Endodermal cell (in vitro differentiated cells): ENCODE measurements at regions not wholly inside any gene's neighbourhood (a gene's known extent, or its start where the extent isn't known, plus 50 kb on each side); places are given as distances from the start of the nearest gene placed in this dataset.
A peak's percentile ranks its signal among the peaks of the same experiment; 100 is the strongest.

Source experiments
- DNase-seq: peaks from one replicate; pipeline ENCODE4 v3.0.0-alpha.2; 2017
- H3K27ac ChIP-seq: 2 replicates; pipeline ENCODE4 v1.5.1; 2013; ENCODE audit warnings: mild to moderate bottlenecking, low read depth, low read length, moderate library complexity
- H3K27me3 ChIP-seq: 2 replicates; pipeline ENCODE4 v1.6.1; 2013; ENCODE audit warnings: mild to moderate bottlenecking, low read length, moderate library complexity; ENCODE audit not compliant: insufficient read depth, control insufficient read depth, poor library complexity, severe bottlenecking
- H3K36me3 ChIP-seq: 2 replicates; pipeline ENCODE4 v1.7.0; 2013; ENCODE audit warnings: mild to moderate bottlenecking, low read length, moderate library complexity; ENCODE audit not compliant: control insufficient read depth, insufficient read depth
- H3K4me1 ChIP-seq: one replicate; pipeline ENCODE4 v1.7.0; 2013; ENCODE audit warnings: low read length; ENCODE audit not compliant: control insufficient read depth, insufficient read depth
- H3K4me3 ChIP-seq: 2 replicates; pipeline ENCODE4 v1.5.1; 2013; ENCODE audit warnings: mild to moderate bottlenecking, low read length, moderate library complexity
- H3K9ac ChIP-seq: 2 replicates; pipeline ENCODE4 v1.6.1; 2013; ENCODE audit warnings: mild to moderate bottlenecking, low read length, moderate library complexity; ENCODE audit not compliant: poor library complexity, severe bottlenecking; ENCODE audit errors: extremely low read depth
- H3K9me3 ChIP-seq: 2 replicates; pipeline ENCODE4 v1.6.1; 2013; ENCODE audit warnings: mild to moderate bottlenecking, low read length, moderate library complexity; ENCODE audit not compliant: control insufficient read depth
- H3K27ac Mint-ChIP-seq: 2 replicates; pipeline ENCODE4 v1.8.0; 2020; ENCODE audit warnings: mixed read lengths
- H3K27me3 Mint-ChIP-seq: 2 replicates; pipeline ENCODE4 v1.8.0; 2021; ENCODE audit warnings: mild to moderate bottlenecking, mixed read lengths; ENCODE audit not compliant: insufficient read depth
- H3K36me3 Mint-ChIP-seq: 2 replicates; pipeline ENCODE4 v1.8.0; 2020; ENCODE audit warnings: low read depth, mixed read lengths
- H3K4me1 Mint-ChIP-seq: 2 replicates; pipeline ENCODE4 v1.8.0; 2020; ENCODE audit warnings: mixed read lengths
- H3K4me3 Mint-ChIP-seq: 2 replicates; pipeline ENCODE4 v1.8.0; 2020; ENCODE audit warnings: mild to moderate bottlenecking, moderate library complexity, mixed read lengths
- H3K9me3 Mint-ChIP-seq: 2 replicates; pipeline ENCODE4 v1.8.0; 2020; ENCODE audit warnings: mild to moderate bottlenecking, mixed read lengths
- WGBS, 2 experiments: methylation state at CpG; one replicate each; pipeline versions ENCODE4 v1.1.5 to v1.1.7; 2013; ENCODE audit warnings: missing lambda C conversion rate in 2 of 2, mixed read lengths in 1 of 2; ENCODE audit not compliant: insufficient coverage in 1 of 2, insufficient read length in 1 of 2; 5-methylcytosine and 5-hydroxymethylcytosine counted together
- TF ChIP-seq, protein P1 (sequence below): fragments of 200-600 bp; sonication (generic); conservative IDR thresholded peaks from 2 replicates; pipeline ENCODE4 v1.5.0; 2021; ENCODE audit warnings: antibody characterized with exemption, mild to moderate bottlenecking

DNA sequence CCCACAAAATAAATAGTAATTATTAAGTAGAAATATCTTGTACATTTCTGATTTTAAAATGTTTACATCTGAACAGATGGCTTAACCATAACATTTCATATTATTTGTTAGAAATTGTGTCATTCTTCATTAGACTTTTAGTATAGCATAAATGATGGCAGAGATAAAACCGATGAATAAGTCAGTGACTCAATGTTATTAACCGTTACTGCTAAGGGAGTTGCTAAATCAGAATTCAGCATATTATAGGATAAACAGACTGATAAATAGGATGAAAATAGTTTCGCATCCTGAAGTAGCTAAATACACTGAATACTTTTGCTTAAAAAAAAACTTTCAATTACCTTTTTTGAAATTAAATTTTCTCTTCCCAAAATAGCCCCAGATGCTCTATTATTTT is 610.6 kb upstream of the ZP4 start:
- Histone ChIP-seq H3K4me3 (no peak overlapping the region), H3K27me3 (no peaks in the 10 kb centered on the region), H3K27ac (no peak overlapping the region), H3K9me3 (peaks cover 4% of the 10 kb centered on the region), H3K4me1 (no peaks in the 10 kb centered on the region), H3K9ac (no peak overlapping the region), H3K36me3 (no peaks in the 10 kb centered on the region)
- Mint-ChIP-seq H3K27me3 (no peaks in the 10 kb centered on the region), H3K4me3 (no peak overlapping the region), H3K36me3 (no peaks in the 10 kb centered on the region), H3K9me3 (peaks cover 6% of the 10 kb centered on the region), H3K4me1 (no peaks in the 10 kb centered on the region), H3K27ac (no peak overlapping the region)
- DNase-seq, result no peak
- TF ChIP-seq, protein P1, sequence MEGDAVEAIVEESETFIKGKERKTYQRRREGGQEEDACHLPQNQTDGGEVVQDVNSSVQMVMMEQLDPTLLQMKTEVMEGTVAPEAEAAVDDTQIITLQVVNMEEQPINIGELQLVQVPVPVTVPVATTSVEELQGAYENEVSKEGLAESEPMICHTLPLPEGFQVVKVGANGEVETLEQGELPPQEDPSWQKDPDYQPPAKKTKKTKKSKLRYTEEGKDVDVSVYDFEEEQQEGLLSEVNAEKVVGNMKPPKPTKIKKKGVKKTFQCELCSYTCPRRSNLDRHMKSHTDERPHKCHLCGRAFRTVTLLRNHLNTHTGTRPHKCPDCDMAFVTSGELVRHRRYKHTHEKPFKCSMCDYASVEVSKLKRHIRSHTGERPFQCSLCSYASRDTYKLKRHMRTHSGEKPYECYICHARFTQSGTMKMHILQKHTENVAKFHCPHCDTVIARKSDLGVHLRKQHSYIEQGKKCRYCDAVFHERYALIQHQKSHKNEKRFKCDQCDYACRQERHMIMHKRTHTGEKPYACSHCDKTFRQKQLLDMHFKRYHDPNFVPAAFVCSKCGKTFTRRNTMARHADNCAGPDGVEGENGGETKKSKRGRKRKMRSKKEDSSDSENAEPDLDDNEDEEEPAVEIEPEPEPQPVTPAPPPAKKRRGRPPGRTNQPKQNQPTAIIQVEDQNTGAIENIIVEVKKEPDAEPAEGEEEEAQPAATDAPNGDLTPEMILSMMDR, result no peak
- 80 to 95% methylated on average over 2 to 3 of the region's 3 CpGs for WGBS, 2 experiments

DNA sequence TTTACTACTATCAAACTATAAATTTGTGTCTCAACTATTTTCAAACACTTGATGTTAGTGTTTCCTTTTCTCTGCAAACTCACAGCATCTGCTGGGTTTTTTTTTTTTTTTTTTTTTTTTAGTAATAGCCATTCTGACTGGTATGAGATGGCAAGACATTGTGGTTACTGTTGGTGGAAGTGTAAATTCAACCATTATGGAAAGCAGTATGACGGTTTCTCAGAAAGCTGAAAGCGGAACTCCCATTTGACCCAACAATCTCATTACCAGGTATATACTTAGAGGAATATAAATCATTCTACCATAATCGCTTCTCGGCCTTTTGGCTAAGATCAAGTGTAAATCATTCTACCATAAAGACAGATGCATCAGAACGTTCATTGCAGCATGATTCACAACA is 608.3 kb upstream of the ZP4 start:
- Histone ChIP-seq H3K9ac (no peak overlapping the region), H3K4me3 (no peak overlapping the region), H3K9me3 (peaks cover 4% of the 10 kb centered on the region), H3K4me1 (no peaks in the 10 kb centered on the region), H3K27me3 (no peaks in the 10 kb centered on the region), H3K36me3 (no peaks in the 10 kb centered on the region), H3K27ac (no peak overlapping the region)
- no peak overlapping the region for H3K4me3 Mint-ChIP-seq
- H3K27me3 Mint-ChIP-seq, result no peaks in the 10 kb centered on the region
- no peak overlapping the region for H3K27ac Mint-ChIP-seq
- TF ChIP-seq, protein P1, result no peak
- 92 to 100% methylated on average over 3 to 5 of the region's 5 CpGs for WGBS, 2 experiments
- no peaks in the 10 kb centered on the region for H3K4me1 Mint-ChIP-seq
- peaks cover 6% of the 10 kb centered on the region for H3K9me3 Mint-ChIP-seq
- DNase-seq, result no peak
- no peaks in the 10 kb centered on the region for H3K36me3 Mint-ChIP-seq

DNA sequence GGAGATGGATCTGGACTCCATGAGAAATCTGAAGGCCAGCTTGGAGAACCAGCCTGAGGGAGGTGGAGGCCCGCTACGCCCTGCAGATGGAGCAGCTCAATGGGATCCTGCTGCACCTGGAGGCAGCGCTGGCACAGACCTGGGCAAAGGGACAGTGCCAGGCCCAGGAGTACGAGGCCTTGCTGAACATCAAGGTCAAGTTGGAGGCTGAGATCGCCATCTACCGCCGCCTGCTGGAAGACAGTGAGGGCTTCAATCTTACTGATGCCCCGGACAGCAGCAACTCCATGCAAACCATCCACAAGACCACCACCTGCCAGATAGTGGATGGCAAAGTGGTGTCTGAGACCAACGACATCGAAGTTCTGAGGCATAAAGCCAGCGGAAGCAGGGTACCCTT is 601.5 kb upstream of the ZP4 start:
- Mint-ChIP-seq H3K9me3 (no peaks in the 10 kb centered on the region), H3K36me3 (no peaks in the 10 kb centered on the region), H3K4me3 (no peak overlapping the region), H3K27ac (no peak overlapping the region), H3K27me3 (no peaks in the 10 kb centered on the region), H3K4me1 (no peaks in the 10 kb centered on the region)
- no peak overlapping the region for H3K4me3 ChIP-seq
- H3K4me1 ChIP-seq, result no peaks in the 10 kb centered on the region
- H3K36me3 ChIP-seq, result no peaks in the 10 kb centered on the region
- no peaks in the 10 kb centered on the region for H3K9me3 ChIP-seq
- TF ChIP-seq, protein P1, result peak; percentile 54
- no peaks in the 10 kb centered on the region for H3K27me3 ChIP-seq
- peak; percentile 76 for DNase-seq
- WGBS, 2 experiments, result 95 to 100% methylated on average over 5 to 8 of the region's 11 CpGs
- no peak overlapping the region for H3K9ac ChIP-seq
- no peak overlapping the region for H3K27ac ChIP-seq
